Spleen (tissue), 11 donors: ENCODE measurements at regions not wholly inside any gene's neighbourhood (a gene's known extent, or its start where the extent isn't known, plus 50 kb on each side); places are given as distances from the start of the nearest gene placed in this dataset.

Experiments
- DNase-seq: peaks from one replicate; pipeline ENCODE4 v3.0.0-alpha.2; 2020
- H3K27ac ChIP-seq, 8 donors: fragments of 200-600 bp; sonication (generic) in 7 of 8; 1 replicate in 4 of 8; 2 replicates in 4 of 8; pipeline versions ENCODE4 v1.5.0 to v1.8.0; 2016 to 2021; ENCODE audit warnings: inconsistent platforms in 4 of 8, mild to moderate bottlenecking in 4 of 8, moderate library complexity in 1 of 8
- H3K27me3 ChIP-seq, 7 donors: fragments of 200-600 bp; sonication (generic) in 6 of 7; replicated peaks in 1 of 7; 1 replicate in 4 of 7; 2 replicates in 3 of 7; pipeline versions ENCODE4 v1.5.0 to v1.8.0; 2016 to 2021; ENCODE audit warnings: inconsistent platforms in 3 of 7, mild to moderate bottlenecking in 1 of 7
- H3K36me3 ChIP-seq, 6 donors: fragments of 200-600 bp; sonication (generic) in 5 of 6; 1 replicate in 4 of 6; 2 replicates in 2 of 6; pipeline versions ENCODE4 v1.5.0 to v1.8.0; 2016 to 2021; ENCODE audit warnings: inconsistent platforms in 2 of 6
- H3K4me1 ChIP-seq, 6 donors: fragments of 200-600 bp; sonication (generic) in 5 of 6; 1 replicate in 3 of 6; 2 replicates in 3 of 6; pipeline versions ENCODE4 v1.5.0 to v1.8.0; 2016 to 2021; ENCODE audit warnings: inconsistent platforms in 3 of 6
- H3K4me3 ChIP-seq, 8 donors: fragments of 200-600 bp; sonication (generic) in 7 of 8; 1 replicate in 4 of 8; 2 replicates in 4 of 8; pipeline versions ENCODE4 v1.5.0 to v1.8.0; 2016 to 2021; ENCODE audit warnings: inconsistent platforms in 4 of 8, mild to moderate bottlenecking in 4 of 8, moderate library complexity in 2 of 8
- H3K9me3 ChIP-seq, 8 donors: fragments of 200-600 bp; sonication (generic) in 7 of 8; 1 replicate in 4 of 8; 2 replicates in 4 of 8; pipeline versions ENCODE4 v1.5.0 to v1.8.0; 2016 to 2021; ENCODE audit warnings: inconsistent platforms in 4 of 8
- CTCF ChIP-seq, 11 experiments: fragments of 200-600 bp in 7 of 11; fragments of 450-650 bp in 4 of 11; sonication (generic) in 4 of 11; IDR thresholded peaks in 8 of 11; conservative IDR thresholded peaks in 3 of 11; 1 replicate in 7 of 11; 2 replicates in 4 of 11; pipeline versions ENCODE4 v1.4.0 to v1.8.0; 2016 to 2021; ENCODE audit warnings: antibody characterized with exemption in 11 of 11, inconsistent platforms in 4 of 11, mild to moderate bottlenecking in 1 of 11
- POLR2A ChIP-seq, 3 donors: fragments of 450-650 bp; IDR thresholded peaks; one replicate each; pipeline ENCODE4 v1.5.1; 2017; ENCODE audit warnings: antibody characterized with exemption in 3 of 3, mild to moderate bottlenecking in 1 of 3
- POLR2AphosphoS5 ChIP-seq, 3 donors: sonication (generic); formaldehyde crosslinking; IDR thresholded peaks; one replicate each; pipeline ENCODE4 v1.5.1; 2017; ENCODE audit warnings: antibody characterized with exemption in 3 of 3
- WGBS, 5 donors: extraction: QIAGEN DNeasy Blood & Tissue Kit in 3 of 5; methylation state at CpG; one replicate each; pipeline versions ENCODE4 v1.1.5 to v1.1.7; 2013 to 2018; 5-methylcytosine and 5-hydroxymethylcytosine counted together
- intact Hi-C: fragments of 100-400 bp; cut with DNase I; formaldehyde crosslinking; loops from one replicate; pipeline ENCODE4 v1.15.0; 2023; ENCODE audit warnings: low total_unique reads
- donor health status: healthy with polysubstance abuse.
- donor health status: DM: no; HTN: no; CAD: no; lungs with moderate emphysema.
- donor health status: DM: no; HTN: no; CAD: no.
- donor health status: Bipolar disorder and iron deficiency.
- donor health status: healthy.
- donor health status: DM: no; HTN: no; CAD: no.
- donor health status: DM: yes; HTN: yes; CAD: no.

GRCh38 chr2:59660262-59660661, 893.2 kb downstream of the BCL11A start:
- TF ChIP-seq POLR2AphosphoS5 (IDR thresholded peaks at IDR 0.05): no peak
- TF ChIP-seq CTCF (IDR thresholded peaks at IDR 0.05 in 8 of 11, conservative IDR thresholded peaks at IDR 0.05 in 3 of 11): no peak
- TF ChIP-seq POLR2A (IDR thresholded peaks at IDR 0.05): no peak
- no peaks in the 10 kb centered on the region for H3K36me3 ChIP-seq
- H3K4me1 ChIP-seq: no peaks in the 10 kb centered on the region
- H3K27me3 ChIP-seq: no peaks in the 10 kb centered on the region
- no peaks in the 10 kb centered on the region for H3K9me3 ChIP-seq
- DNase-seq: no peak
- intact Hi-C loops: no loop called here
- H3K4me3 ChIP-seq: no peak overlapping the region
- no peak overlapping the region for H3K27ac ChIP-seq
- WGBS, 5 donors: 74 to 86% (median 81%) methylated on average over 4 of the region's 4 CpGs

GRCh38 chr2:59658906-59659635, 894.4 kb downstream of the BCL11A start:
- H3K27me3 ChIP-seq: no peaks in the 10 kb centered on the region
- no peaks in the 10 kb centered on the region for H3K36me3 ChIP-seq
- H3K27ac ChIP-seq: no peak overlapping the region
- TF ChIP-seq CTCF (IDR thresholded peaks at IDR 0.05 in 8 of 11, conservative IDR thresholded peaks at IDR 0.05 in 3 of 11) (no peak), POLR2A (IDR thresholded peaks at IDR 0.05) (no peak), POLR2AphosphoS5 (IDR thresholded peaks at IDR 0.05) (no peak)
- 74 to 85% (median 75%) methylated on average over 7 of the region's 7 CpGs for WGBS, 5 donors
- H3K9me3 ChIP-seq: no peaks in the 10 kb centered on the region
- H3K4me1 ChIP-seq: peaks cover 0 to 5% (median 0%) of the 10 kb centered on the region in 6 donors
- intact Hi-C loops: no loop called here
- DNase-seq: no peak
- no peak overlapping the region for H3K4me3 ChIP-seq

GRCh38 chr2:59655809-59656208, 897.6 kb downstream of the BCL11A start:
- 94 to 96% (median 95%) methylated on average over 9 of the region's 9 CpGs for WGBS, 5 donors
- Histone ChIP-seq H3K27ac (no peak overlapping the region), H3K4me3 (no peak overlapping the region), H3K9me3 (no peaks in the 10 kb centered on the region), H3K36me3 (no peaks in the 10 kb centered on the region), H3K27me3 (no peaks in the 10 kb centered on the region), H3K4me1 (peaks cover 0 to 5% (median 0%) of the 10 kb centered on the region in 6 donors)
- DNase-seq: no peak
- no peak for TF ChIP-seq CTCF (IDR thresholded peaks at IDR 0.05 in 8 of 11, conservative IDR thresholded peaks at IDR 0.05 in 3 of 11)
- TF ChIP-seq POLR2AphosphoS5 (IDR thresholded peaks at IDR 0.05): no peak
- no peak for TF ChIP-seq POLR2A (IDR thresholded peaks at IDR 0.05)
- intact Hi-C loops: no loop called here

GRCh38 chr2:59654710-59655109, 898.7 kb downstream of the BCL11A start:
- no peaks in the 10 kb centered on the region for H3K27me3 ChIP-seq
- H3K4me1 ChIP-seq: peaks cover 0 to 5% (median 0%) of the 10 kb centered on the region in 6 donors
- WGBS, 5 donors: 51 to 67% (median 63%) methylated on average over 4 of the region's 4 CpGs
- no peak overlapping the region for H3K27ac ChIP-seq
- TF ChIP-seq POLR2A (IDR thresholded peaks at IDR 0.05) (no peak), CTCF (IDR thresholded peaks at IDR 0.05 in 8 of 11, conservative IDR thresholded peaks at IDR 0.05 in 3 of 11) (no peak), POLR2AphosphoS5 (IDR thresholded peaks at IDR 0.05) (no peak)
- H3K4me3 ChIP-seq: no peak overlapping the region
- no peaks in the 10 kb centered on the region for H3K9me3 ChIP-seq
- intact Hi-C loops: no loop called here
- no peaks in the 10 kb centered on the region for H3K36me3 ChIP-seq
- no peak for DNase-seq
